RWPE2 (cell line): ENCODE measurements at regions not wholly inside any gene's neighbourhood (a gene's known extent, or its start where the extent isn't known, plus 50 kb on each side); places are given as distances from the start of the nearest gene placed in this dataset.
A peak's percentile ranks its signal among the peaks of the same experiment; 100 is the strongest.
"Not testable (repeated sequence)": the region's sequence is repeated elsewhere in the genome, so short reads cannot be mapped to it uniquely, and the experiment has no call there.

ENCODE experiments used
- ATAC-seq: fragments of 200-7000 bp; cut with Tn5 transposase; 3 replicates; pipeline ENCODE4 v1.9.1; 2021; ENCODE audit warnings: low read depth
- DNase-seq: peaks from one replicate; pipeline ENCODE4 v3.0.0-alpha.2; 2020; ENCODE audit warnings: low spot score
- H3K27ac ChIP-seq: fragments of 450-650 bp; 2 replicates; pipeline ENCODE4 v1.5.1; 2017; ENCODE audit warnings: mild to moderate bottlenecking; ENCODE audit not compliant: poor library complexity, severe bottlenecking
- H3K27me3 ChIP-seq: fragments of 250-450 bp; sonication (Bioruptor Pico); 2 replicates; pipeline ENCODE4 v1.5.1; 2021; ENCODE audit warnings: mild to moderate bottlenecking, moderate library complexity; ENCODE audit not compliant: insufficient read depth, poor library complexity, severe bottlenecking
- H3K36me3 ChIP-seq: fragments of 250-450 bp; sonication (Bioruptor Pico); 2 replicates; pipeline ENCODE4 v1.5.1; 2020; ENCODE audit warnings: low read depth, mild to moderate bottlenecking, moderate library complexity
- H3K4me1 ChIP-seq: fragments of 250-450 bp; sonication (Bioruptor Pico); 2 replicates; pipeline ENCODE4 v1.5.1; 2021; ENCODE audit warnings: mild to moderate bottlenecking, moderate library complexity; ENCODE audit not compliant: insufficient read depth, poor library complexity, severe bottlenecking
- H3K4me3 ChIP-seq: fragments of 250-450 bp; sonication (Bioruptor Pico); 2 replicates; pipeline ENCODE4 v1.5.1; 2021; ENCODE audit warnings: mild to moderate bottlenecking, moderate library complexity; ENCODE audit not compliant: severe bottlenecking
- H3K9me3 ChIP-seq: fragments of 250-450 bp; sonication (Bioruptor Pico); 2 replicates; pipeline ENCODE4 v1.5.1; 2021; ENCODE audit warnings: mild to moderate bottlenecking, moderate library complexity; ENCODE audit not compliant: severe bottlenecking
- CTCF ChIP-seq: fragments of 450-650 bp; IDR thresholded peaks from one replicate; pipeline ENCODE4 v1.5.1; 2017; ENCODE audit warnings: mild to moderate bottlenecking, moderate library complexity; ENCODE audit not compliant: poor library complexity, severe bottlenecking

GRCh38 chr15:20344601-20345400, 196.8 kb downstream of the GOLGA6L6 start:
- no peak for TF ChIP-seq CTCF
- no peaks in the 10 kb centered on the region for H3K36me3 ChIP-seq
- peak; percentile 77 for DNase-seq
- H3K27me3 ChIP-seq: no peaks in the 10 kb centered on the region
- peaks cover 11% of the 10 kb centered on the region for H3K9me3 ChIP-seq
- no peaks in the 10 kb centered on the region for H3K4me1 ChIP-seq
- H3K4me3 ChIP-seq: no peak overlapping the region
- no peak for ATAC-seq
- H3K27ac ChIP-seq: no peak overlapping the region

DNA sequence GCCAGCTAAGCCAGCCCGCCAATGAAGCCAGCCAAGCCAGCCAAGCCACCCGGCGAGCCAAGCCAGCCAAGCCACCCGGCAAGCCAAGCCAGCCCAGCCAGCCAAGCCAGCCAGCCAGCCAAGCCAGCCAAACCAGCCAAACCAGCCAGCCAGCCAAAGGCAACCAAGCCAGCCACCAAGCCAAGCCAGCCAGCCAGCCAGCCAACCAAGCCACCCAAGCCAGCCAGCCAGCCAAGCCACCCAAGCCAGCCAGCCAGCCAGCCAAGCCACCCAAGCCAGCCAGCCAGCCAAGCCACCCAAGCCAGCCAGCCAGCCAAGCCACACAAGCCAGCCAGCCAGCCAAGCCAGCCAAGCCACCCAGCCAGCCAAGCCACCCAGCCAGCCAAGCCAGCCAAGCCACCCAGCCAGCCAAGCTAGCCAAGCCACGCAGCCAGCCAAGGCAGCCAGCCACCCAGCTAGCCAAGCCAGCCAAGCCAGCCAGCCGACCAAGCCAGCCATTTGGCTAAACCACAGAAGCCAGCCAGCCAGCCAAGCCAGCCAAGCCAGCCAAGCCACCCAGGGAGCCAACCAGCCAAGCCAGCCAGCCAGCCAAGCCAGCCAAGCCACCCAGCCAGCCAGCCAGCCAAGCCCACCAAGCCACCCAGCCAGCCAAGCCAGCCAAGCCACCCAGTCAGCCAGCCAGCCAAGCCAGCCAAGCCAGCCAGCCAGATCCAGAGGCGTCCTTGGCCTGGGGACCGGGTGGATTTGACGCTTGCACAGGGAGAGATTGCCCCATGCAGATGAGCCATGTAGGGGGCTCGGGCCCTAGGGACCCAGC, 198.0 kb downstream of the GOLGA6L6 start:
- H3K36me3 ChIP-seq, H3K27me3 ChIP-seq, H3K27ac ChIP-seq, H3K4me1 ChIP-seq, ATAC-seq, H3K4me3 ChIP-seq: not testable (repeated sequence)
- DNase-seq: peak; percentile 85
- peaks cover 11% of the 10 kb centered on the region for H3K9me3 ChIP-seq

DNA sequence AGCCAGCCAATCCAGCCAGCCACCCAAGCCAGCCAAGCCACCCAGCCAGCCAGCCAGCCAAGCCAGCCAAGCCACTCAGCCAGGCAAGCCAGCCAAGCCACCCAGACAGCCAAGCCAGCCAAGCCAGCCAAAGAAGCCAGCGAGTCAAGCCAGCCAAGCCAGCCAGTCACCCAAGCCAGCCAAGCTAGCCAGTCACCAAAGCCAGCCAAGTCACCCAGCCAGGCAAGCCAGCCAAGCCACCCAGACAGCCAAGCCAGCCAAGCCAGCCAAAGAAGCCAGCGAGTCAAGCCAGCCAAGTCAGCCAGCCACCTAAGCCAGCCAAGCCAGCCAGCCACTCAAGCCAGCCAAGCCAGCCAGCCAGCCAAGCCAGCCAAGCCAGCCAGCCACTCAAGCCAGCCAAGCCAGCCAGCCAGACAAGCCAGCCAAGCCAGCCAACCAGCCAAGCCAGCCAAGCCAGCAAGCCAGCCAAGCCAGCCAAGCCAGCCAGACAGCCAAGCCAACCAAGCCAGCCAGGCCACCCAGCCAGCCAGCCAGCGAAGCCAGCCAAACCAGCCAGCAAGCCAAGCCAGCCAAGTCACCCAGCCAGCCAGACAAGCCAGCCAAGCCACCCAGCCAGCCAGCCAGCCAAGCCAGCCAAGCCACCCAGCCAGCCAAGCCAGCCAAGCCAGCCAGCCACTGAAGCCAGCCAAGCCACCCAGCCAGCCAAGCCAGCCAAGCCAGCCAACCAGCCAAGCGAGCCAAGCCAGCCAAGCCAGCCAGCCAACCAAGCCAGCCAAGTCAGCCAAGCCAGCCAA, 198.8 kb downstream of the GOLGA6L6 start:
- not testable (repeated sequence) for ATAC-seq, H3K4me1 ChIP-seq, H3K4me3 ChIP-seq, H3K27ac ChIP-seq, H3K36me3 ChIP-seq, H3K27me3 ChIP-seq
- DNase-seq: peak; percentile 79
- H3K9me3 ChIP-seq: peaks cover 11% of the 10 kb centered on the region

- no peaks in the 10 kb centered on the region for H3K36me3 ChIP-seq
- H3K4me1 ChIP-seq: no peaks in the 10 kb centered on the region
- no peak for TF ChIP-seq CTCF
- ATAC-seq: peak; percentile 31
- DNase-seq: peak; percentile 99
- H3K4me3 ChIP-seq: no peak overlapping the region
- H3K27me3 ChIP-seq: no peaks in the 10 kb centered on the region
- peaks cover 15% of the 10 kb centered on the region for H3K9me3 ChIP-seq
- no peak overlapping the region for H3K27ac ChIP-seq
Measured at GRCh38 chr15:20341901-20342600, 199.5 kb downstream of the GOLGA6L6 start.

- Histone ChIP-seq H3K27ac (no peak overlapping the region), H3K36me3 (no peaks in the 10 kb centered on the region), H3K4me1 (no peaks in the 10 kb centered on the region), H3K9me3 (peaks cover 15% of the 10 kb centered on the region), H3K4me3 (no peak overlapping the region), H3K27me3 (no peaks in the 10 kb centered on the region)
- peak; percentile 100 for DNase-seq
- TF ChIP-seq CTCF: no peak
- peak; percentile 42 for ATAC-seq
Measured at GRCh38 chr15:20340931-20341661, 200.5 kb downstream of the GOLGA6L6 start.
